ENCODE measurements at regions not wholly inside any gene's neighbourhood (a gene's known extent, or its start where the extent isn't known, plus 50 kb on each side); places are given as distances from the start of the nearest gene placed in this dataset.

DNA sequence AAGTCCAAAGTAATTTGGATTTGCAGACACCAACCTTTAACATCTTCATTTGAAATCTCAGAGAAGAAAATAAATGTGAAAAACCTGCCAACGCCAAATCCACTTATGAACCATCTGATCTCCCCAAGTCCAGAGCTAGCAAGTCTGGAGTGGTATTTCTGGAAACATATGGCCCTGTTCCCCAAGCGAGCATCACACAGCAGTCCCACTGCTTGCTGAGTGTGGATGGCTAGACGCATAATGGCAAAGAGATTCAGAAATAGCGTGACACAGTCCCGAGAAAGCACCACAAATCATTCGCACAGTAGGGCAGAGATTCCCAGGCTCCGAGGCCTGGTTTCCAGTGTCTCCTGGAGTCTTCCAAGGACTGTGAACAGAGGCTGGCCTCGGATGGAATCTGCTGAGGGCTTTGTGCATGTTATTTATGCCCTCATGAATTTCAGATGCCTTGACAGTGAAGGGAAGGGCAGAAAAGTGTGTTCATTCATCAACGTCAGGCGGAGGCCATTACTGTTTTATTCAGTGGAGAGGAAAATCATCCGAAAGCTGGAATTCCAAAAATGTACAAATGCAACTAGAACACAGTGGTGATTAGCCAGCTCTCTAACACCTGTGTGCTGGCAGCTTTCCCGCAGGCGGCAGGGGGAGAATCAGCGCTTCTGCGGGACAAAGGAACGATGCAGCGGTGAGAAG, 417.0 kb downstream of the EIPR1 start:
- no peaks in the 10 kb centered on the region for H3K27me3 ChIP-seq (ENCODE audit: insufficient read depth, insufficient read length)
- H3K4me1 ChIP-seq (ENCODE audit: insufficient read depth, insufficient read length), result peaks cover 3% of the 10 kb centered on the region
- no peak for DNase-seq (ENCODE audit: low read depth, low spot score)
- H3K9ac ChIP-seq (ENCODE audit: insufficient read length, low read depth), result no peak overlapping the region
- H3K4me3 ChIP-seq (ENCODE audit: insufficient read length, low read depth), result no peak overlapping the region
- no peaks in the 10 kb centered on the region for H3K36me3 ChIP-seq (ENCODE audit: insufficient read depth, insufficient read length, low read length)
- H3K9me3 ChIP-seq (ENCODE audit: insufficient read depth, low read length), result peaks cover 5% of the 10 kb centered on the region
- TF ChIP-seq YY1 (IDR thresholded peaks at IDR 0.05; ENCODE audit: insufficient read depth, insufficient read length) (no peak), ZNF274 (IDR thresholded peaks at IDR 0.05; ENCODE audit: low read depth, low read length) (no peak), SUZ12 (IDR thresholded peaks at IDR 0.05; ENCODE audit: extremely low read depth, insufficient read depth, insufficient read length) (no peak)

- no peaks in the 10 kb centered on the region; the same call in 1 of the 2 replicates for H3K9me3 ChIP-seq (ENCODE audit: insufficient read depth, low read length)
- no peak overlapping the region for H3K4me3 ChIP-seq (ENCODE audit: insufficient read length, low read depth)
- no peak overlapping the region for H3K9ac ChIP-seq (ENCODE audit: insufficient read length, low read depth)
- TF ChIP-seq ZNF274 (IDR thresholded peaks at IDR 0.05; ENCODE audit: low read depth, low read length) (no peak), YY1 (IDR thresholded peaks at IDR 0.05; ENCODE audit: insufficient read depth, insufficient read length) (no peak), SUZ12 (IDR thresholded peaks at IDR 0.05; ENCODE audit: extremely low read depth, insufficient read depth, insufficient read length) (no peak)
- H3K27me3 ChIP-seq (ENCODE audit: insufficient read depth, insufficient read length), result no peaks in the 10 kb centered on the region
- no peaks in the 10 kb centered on the region for H3K4me1 ChIP-seq (ENCODE audit: insufficient read depth, insufficient read length)
- no peak for DNase-seq (ENCODE audit: low read depth, low spot score)
- no peaks in the 10 kb centered on the region for H3K36me3 ChIP-seq (ENCODE audit: insufficient read depth, insufficient read length, low read length)
Observed at GRCh38 chr2:2950403-2950952, 427.1 kb downstream of the EIPR1 start.

- Histone ChIP-seq H3K36me3 (ENCODE audit: insufficient read depth, insufficient read length, low read length) (no peaks in the 10 kb centered on the region), H3K4me3 (ENCODE audit: insufficient read length, low read depth) (no peak overlapping the region), H3K9me3 (ENCODE audit: insufficient read depth, low read length) (no peaks in the 10 kb centered on the region), H3K9ac (ENCODE audit: insufficient read length, low read depth) (no peak overlapping the region), H3K4me1 (ENCODE audit: insufficient read depth, insufficient read length) (no peaks in the 10 kb centered on the region), H3K27me3 (ENCODE audit: insufficient read depth, insufficient read length) (no peaks in the 10 kb centered on the region)
- TF ChIP-seq SUZ12 (IDR thresholded peaks at IDR 0.05; ENCODE audit: extremely low read depth, insufficient read depth, insufficient read length) (no peak), YY1 (IDR thresholded peaks at IDR 0.05; ENCODE audit: insufficient read depth, insufficient read length) (no peak), ZNF274 (IDR thresholded peaks at IDR 0.05; ENCODE audit: low read depth, low read length) (no peak)
- DNase-seq (ENCODE audit: low read depth, low spot score), result no peak
Observed at GRCh38 chr2:2947406-2947805, 430.2 kb downstream of the EIPR1 start.

- Histone ChIP-seq H3K27me3 (ENCODE audit: insufficient read depth, insufficient read length) (no peaks in the 10 kb centered on the region), H3K4me1 (ENCODE audit: insufficient read depth, insufficient read length) (no peaks in the 10 kb centered on the region), H3K4me3 (ENCODE audit: insufficient read length, low read depth) (no peak overlapping the region), H3K36me3 (ENCODE audit: insufficient read depth, insufficient read length, low read length) (no peaks in the 10 kb centered on the region), H3K9ac (ENCODE audit: insufficient read length, low read depth) (no peak overlapping the region), H3K9me3 (ENCODE audit: insufficient read depth, low read length) (no peaks in the 10 kb centered on the region)
- no peak for TF ChIP-seq SUZ12 (IDR thresholded peaks at IDR 0.05; ENCODE audit: extremely low read depth, insufficient read depth, insufficient read length)
- TF ChIP-seq YY1 (IDR thresholded peaks at IDR 0.05; ENCODE audit: insufficient read depth, insufficient read length), result no peak
- TF ChIP-seq ZNF274 (IDR thresholded peaks at IDR 0.05; ENCODE audit: low read depth, low read length), result no peak
- no peak for DNase-seq (ENCODE audit: low read depth, low spot score)
Observed at GRCh38 chr2:2942906-2943305, 434.7 kb downstream of the EIPR1 start.

- Histone ChIP-seq H3K9ac (ENCODE audit: insufficient read length, low read depth) (no peak overlapping the region), H3K4me1 (ENCODE audit: insufficient read depth, insufficient read length) (no peaks in the 10 kb centered on the region), H3K9me3 (ENCODE audit: insufficient read depth, low read length) (no peaks in the 10 kb centered on the region), H3K4me3 (ENCODE audit: insufficient read length, low read depth) (no peak overlapping the region), H3K27me3 (ENCODE audit: insufficient read depth, insufficient read length) (no peaks in the 10 kb centered on the region), H3K36me3 (ENCODE audit: insufficient read depth, insufficient read length, low read length) (no peaks in the 10 kb centered on the region)
- TF ChIP-seq SUZ12 (IDR thresholded peaks at IDR 0.05; ENCODE audit: extremely low read depth, insufficient read depth, insufficient read length), result no peak
- no peak for TF ChIP-seq ZNF274 (IDR thresholded peaks at IDR 0.05; ENCODE audit: low read depth, low read length)
- TF ChIP-seq YY1 (IDR thresholded peaks at IDR 0.05; ENCODE audit: insufficient read depth, insufficient read length), result no peak
- DNase-seq (ENCODE audit: low read depth, low spot score), result no peak
Observed at GRCh38 chr2:2942225-2942624, 435.4 kb downstream of the EIPR1 start.

DNA sequence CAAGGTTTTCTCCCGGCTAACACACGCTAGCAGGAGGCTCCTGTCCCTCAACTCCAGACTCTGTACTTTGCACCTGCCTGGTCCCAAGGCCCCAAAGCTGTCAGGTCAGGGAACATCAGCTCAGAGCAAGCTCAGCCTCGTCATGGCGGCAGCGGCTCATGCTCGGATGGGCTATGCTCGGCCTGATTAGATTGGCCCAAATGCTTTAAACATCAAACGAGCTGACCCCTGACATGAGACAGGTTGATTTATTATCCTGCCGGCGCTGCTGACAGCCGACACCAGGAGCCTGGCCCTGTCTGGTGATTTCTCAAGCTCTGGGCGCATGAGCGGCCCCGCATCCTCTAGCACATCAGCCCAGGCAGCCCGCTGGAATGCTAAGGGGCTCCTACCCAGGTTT, 436.4 kb downstream of the EIPR1 start:
- no peaks in the 10 kb centered on the region for H3K36me3 ChIP-seq (ENCODE audit: insufficient read depth, insufficient read length, low read length)
- H3K27me3 ChIP-seq (ENCODE audit: insufficient read depth, insufficient read length), result no peaks in the 10 kb centered on the region
- DNase-seq (ENCODE audit: low read depth, low spot score), result no peak

GRCh38 chr2:2940702-2941101, 436.9 kb downstream of the EIPR1 start:
- no peaks in the 10 kb centered on the region for H3K36me3 ChIP-seq (ENCODE audit: insufficient read depth, insufficient read length, low read length)
- H3K9ac ChIP-seq (ENCODE audit: insufficient read length, low read depth), result no peak overlapping the region
- TF ChIP-seq ZNF274 (IDR thresholded peaks at IDR 0.05; ENCODE audit: low read depth, low read length) (no peak), SUZ12 (IDR thresholded peaks at IDR 0.05; ENCODE audit: extremely low read depth, insufficient read depth, insufficient read length) (no peak), YY1 (IDR thresholded peaks at IDR 0.05; ENCODE audit: insufficient read depth, insufficient read length) (no peak)
- DNase-seq (ENCODE audit: low read depth, low spot score), result no peak
- no peak overlapping the region for H3K4me3 ChIP-seq (ENCODE audit: insufficient read length, low read depth)
- H3K27me3 ChIP-seq (ENCODE audit: insufficient read depth, insufficient read length), result no peaks in the 10 kb centered on the region
- no peaks in the 10 kb centered on the region for H3K9me3 ChIP-seq (ENCODE audit: insufficient read depth, low read length)
- no peaks in the 10 kb centered on the region for H3K4me1 ChIP-seq (ENCODE audit: insufficient read depth, insufficient read length)

More for the DNA sequence above, 436.4 kb downstream of the EIPR1 start:
- Histone ChIP-seq H3K9me3 (ENCODE audit: insufficient read depth, low read length) (no peaks in the 10 kb centered on the region), H3K9ac (ENCODE audit: insufficient read length, low read depth) (no peak overlapping the region), H3K4me1 (ENCODE audit: insufficient read depth, insufficient read length) (no peaks in the 10 kb centered on the region), H3K4me3 (ENCODE audit: insufficient read length, low read depth) (no peak overlapping the region)
- no peak for TF ChIP-seq SUZ12 (IDR thresholded peaks at IDR 0.05; ENCODE audit: extremely low read depth, insufficient read depth, insufficient read length)
- TF ChIP-seq YY1 (IDR thresholded peaks at IDR 0.05; ENCODE audit: insufficient read depth, insufficient read length), result no peak
- no peak for TF ChIP-seq ZNF274 (IDR thresholded peaks at IDR 0.05; ENCODE audit: low read depth, low read length)

Measured in NT2/D1 (cell line).